GM12873 (cell line): ENCODE measurements at regions not wholly inside any gene's neighbourhood (a gene's known extent, or its start where the extent isn't known, plus 50 kb on each side); places are given as distances from the start of the nearest gene placed in this dataset.

ENCODE experiments used
- CTCF ChIP-seq: IDR thresholded peaks from 2 replicates; pipeline ENCODE4 v1.5.1; 2012; ENCODE audit warnings: low read depth, mild to moderate bottlenecking, moderate library complexity, low read length, control low read depth; ENCODE audit not compliant: insufficient read depth; ENCODE audit errors: missing control alignments

- TF ChIP-seq CTCF = no peak
Observed at GRCh38 chr6:168380956-168381605, 59.9 kb upstream of the SMOC2 start.

- TF ChIP-seq CTCF = no peak
Observed at GRCh38 chr6:168381726-168382458, 59.1 kb upstream of the SMOC2 start.

- no peak for TF ChIP-seq CTCF
Observed at GRCh38 chr6:168383062-168383854, 57.7 kb upstream of the SMOC2 start.

GRCh38 chr6:168384045-168385036 is 56.6 kb upstream of the SMOC2 start:
- TF ChIP-seq CTCF = no peak

- TF ChIP-seq CTCF = no peak
Observed at GRCh38 chr6:168385037-168385759, 55.8 kb upstream of the SMOC2 start.

- TF ChIP-seq CTCF = no peak
Observed at GRCh38 chr6:168385858-168386735, 54.9 kb upstream of the SMOC2 start.
